HUES48 (cell line): ENCODE measurements at regions not wholly inside any gene's neighbourhood (a gene's known extent, or its start where the extent isn't known, plus 50 kb on each side); places are given as distances from the start of the nearest gene placed in this dataset.

Experiments used
- H3K27ac ChIP-seq: one replicate; pipeline ENCODE4 v1.7.0; 2013; ENCODE audit warnings: low read depth, low read length, inconsistent platforms
- H3K27me3 ChIP-seq: 2 replicates; pipeline ENCODE4 v1.6.1; 2013; ENCODE audit warnings: mild to moderate bottlenecking, low read length; ENCODE audit not compliant: control insufficient read depth, insufficient read depth
- H3K36me3 ChIP-seq: 2 replicates; pipeline ENCODE4 v1.6.1; 2013; ENCODE audit warnings: low read length; ENCODE audit not compliant: control insufficient read depth, insufficient read depth
- H3K4me1 ChIP-seq: 2 replicates; pipeline ENCODE4 v1.6.1; 2013; ENCODE audit warnings: mild to moderate bottlenecking, low read length; ENCODE audit not compliant: control insufficient read depth, insufficient read depth
- H3K4me3 ChIP-seq: 2 replicates; pipeline ENCODE4 v1.5.1; 2013; ENCODE audit warnings: mild to moderate bottlenecking, low read depth, low read length
- H3K9ac ChIP-seq: 2 replicates; pipeline ENCODE4 v1.6.1; 2013; ENCODE audit warnings: mild to moderate bottlenecking, low read depth, low read length, moderate library complexity
- H3K9me3 ChIP-seq: 2 replicates; pipeline ENCODE4 v1.6.1; 2013; ENCODE audit warnings: low read length; ENCODE audit not compliant: control insufficient read depth, insufficient read depth

- Histone ChIP-seq H3K27ac (no peak overlapping the region), H3K4me3 (no peak overlapping the region), H3K9ac (no peak overlapping the region), H3K4me1 (peaks cover 5% of the 10 kb centered on the region; the same call in 1 of the 2 replicates), H3K9me3 (no peaks in the 10 kb centered on the region), H3K36me3 (no peaks in the 10 kb centered on the region), H3K27me3 (no peaks in the 10 kb centered on the region)
Observed at GRCh38 chr3:117886147-117886546, 1148.5 kb downstream of the IGSF11 start.

- H3K9ac ChIP-seq: no peak overlapping the region
- H3K4me1 ChIP-seq: no peaks in the 10 kb centered on the region
- no peaks in the 10 kb centered on the region for H3K9me3 ChIP-seq
- no peaks in the 10 kb centered on the region for H3K36me3 ChIP-seq
- no peak overlapping the region for H3K4me3 ChIP-seq
- no peaks in the 10 kb centered on the region for H3K27me3 ChIP-seq
- no peak overlapping the region for H3K27ac ChIP-seq
Observed at GRCh38 chr3:117887031-117887430, 1147.6 kb downstream of the IGSF11 start.

- no peak overlapping the region for H3K4me3 ChIP-seq
- no peak overlapping the region for H3K27ac ChIP-seq
- H3K36me3 ChIP-seq: no peaks in the 10 kb centered on the region
- H3K4me1 ChIP-seq: no peaks in the 10 kb centered on the region
- H3K9me3 ChIP-seq: no peaks in the 10 kb centered on the region
- no peaks in the 10 kb centered on the region for H3K27me3 ChIP-seq
- no peak overlapping the region for H3K9ac ChIP-seq
Observed at GRCh38 chr3:117887901-117888300, 1146.7 kb downstream of the IGSF11 start.

GRCh38 chr3:117892431-117892841 is 1142.2 kb downstream of the IGSF11 start:
- Histone ChIP-seq H3K4me3 (no peak overlapping the region), H3K27me3 (no peaks in the 10 kb centered on the region), H3K9ac (no peak overlapping the region), H3K27ac (no peak overlapping the region), H3K36me3 (no peaks in the 10 kb centered on the region), H3K9me3 (no peaks in the 10 kb centered on the region), H3K4me1 (no peaks in the 10 kb centered on the region)

- H3K27ac ChIP-seq: no peak overlapping the region
- H3K4me3 ChIP-seq: no peak overlapping the region
Observed at GRCh38 chr3:117893001-117893400, 1141.6 kb downstream of the IGSF11 start.

GRCh38 chr3:117893638-117894037 is 1141.0 kb downstream of the IGSF11 start:
- Histone ChIP-seq H3K36me3 (no peaks in the 10 kb centered on the region), H3K9ac (no peak overlapping the region), H3K9me3 (no peaks in the 10 kb centered on the region), H3K27ac (no peak overlapping the region), H3K27me3 (no peaks in the 10 kb centered on the region), H3K4me1 (no peaks in the 10 kb centered on the region), H3K4me3 (no peak overlapping the region)

More at GRCh38 chr3:117893001-117893400, 1141.6 kb downstream of the IGSF11 start:
- no peak overlapping the region for H3K9ac ChIP-seq
- H3K4me1 ChIP-seq: no peaks in the 10 kb centered on the region
- no peaks in the 10 kb centered on the region for H3K9me3 ChIP-seq
- H3K27me3 ChIP-seq: no peaks in the 10 kb centered on the region
- H3K36me3 ChIP-seq: no peaks in the 10 kb centered on the region

GRCh38 chr3:117898722-117899522 is 1135.7 kb downstream of the IGSF11 start:
- Histone ChIP-seq H3K27me3 (no peaks in the 10 kb centered on the region), H3K4me3 (no peak overlapping the region), H3K4me1 (no peaks in the 10 kb centered on the region), H3K9me3 (no peaks in the 10 kb centered on the region), H3K9ac (no peak overlapping the region), H3K27ac (no peak overlapping the region), H3K36me3 (no peaks in the 10 kb centered on the region)

GRCh38 chr3:117903226-117903625 is 1131.4 kb downstream of the IGSF11 start:
- Histone ChIP-seq H3K9ac (no peak overlapping the region), H3K4me3 (no peak overlapping the region), H3K27me3 (no peaks in the 10 kb centered on the region), H3K9me3 (no peaks in the 10 kb centered on the region), H3K27ac (no peak overlapping the region), H3K4me1 (no peaks in the 10 kb centered on the region), H3K36me3 (no peaks in the 10 kb centered on the region)

GRCh38 chr3:117910820-117911521 is 1123.7 kb downstream of the IGSF11 start:
- H3K9me3 ChIP-seq: no peaks in the 10 kb centered on the region
- no peak overlapping the region for H3K4me3 ChIP-seq
- no peak overlapping the region for H3K9ac ChIP-seq
- no peaks in the 10 kb centered on the region for H3K36me3 ChIP-seq
- no peaks in the 10 kb centered on the region for H3K27me3 ChIP-seq
- H3K4me1 ChIP-seq: peaks cover 7% of the 10 kb centered on the region
- no peak overlapping the region for H3K27ac ChIP-seq

GRCh38 chr3:117912352-117912751 is 1122.3 kb downstream of the IGSF11 start:
- no peaks in the 10 kb centered on the region for H3K27me3 ChIP-seq
- H3K9ac ChIP-seq: no peak overlapping the region
- H3K4me3 ChIP-seq: no peak overlapping the region
- no peak overlapping the region for H3K27ac ChIP-seq
- no peaks in the 10 kb centered on the region for H3K9me3 ChIP-seq
- H3K4me1 ChIP-seq: peaks cover 7% of the 10 kb centered on the region
- H3K36me3 ChIP-seq: no peaks in the 10 kb centered on the region

GRCh38 chr3:117914540-117915100 is 1120.0 kb downstream of the IGSF11 start:
- H3K27ac ChIP-seq: no peak overlapping the region
- H3K9ac ChIP-seq: no peak overlapping the region
- no peak overlapping the region for H3K4me3 ChIP-seq
- H3K27me3 ChIP-seq: no peaks in the 10 kb centered on the region
- H3K9me3 ChIP-seq: no peaks in the 10 kb centered on the region
- H3K36me3 ChIP-seq: no peaks in the 10 kb centered on the region
- H3K4me1 ChIP-seq: peaks cover 7% of the 10 kb centered on the region
